PFSK-1 (cell line): ENCODE measurements at regions not wholly inside any gene's neighbourhood (a gene's known extent, or its start where the extent isn't known, plus 50 kb on each side); places are given as distances from the start of the nearest gene placed in this dataset.

ENCODE experiments used
- FOXP2 ChIP-seq: optimal IDR thresholded peaks from 2 replicates; pipeline ENCODE3; 2011; ENCODE audit warnings: borderline replicate concordance, control low read depth, inconsistent platforms; ENCODE audit not compliant: insufficient read depth; ENCODE audit errors: extremely low read length, extremely low read depth
- POLR2AphosphoS5 ChIP-seq: IDR thresholded peaks from 2 replicates; pipeline ENCODE4 v1.6.1; 2012; ENCODE audit warnings: low read depth, mild to moderate bottlenecking, control low read depth, low read length, moderate library complexity
- REST ChIP-seq, 2 experiments: IDR thresholded peaks; 2 replicates each; pipeline versions ENCODE4 v1.6.1 to v1.8.0; 2011 to 2012; ENCODE audit warnings: low read depth in 2 of 2, low read length in 2 of 2, control low read depth in 1 of 2, inconsistent platforms in 1 of 2, mild to moderate bottlenecking in 1 of 2, moderate library complexity in 1 of 2; ENCODE audit not compliant: insufficient read depth in 1 of 2
- SIN3A ChIP-seq: IDR thresholded peaks from 2 replicates; pipeline ENCODE4 v1.6.1; 2012; ENCODE audit warnings: mild to moderate bottlenecking, low read length, moderate library complexity, borderline replicate concordance; ENCODE audit not compliant: insufficient read depth

- TF ChIP-seq POLR2AphosphoS5 (no peak), SIN3A (no peak), REST (IDR thresholded peaks at IDR 0.05; ENCODE audit: insufficient read depth in 1 of 2, low read depth in 2 of 2, low read length in 2 of 2) (no peak), FOXP2 (no peak)
Measured at GRCh38 chr10:108852211-108852610, 1071.1 kb downstream of the XPNPEP1 start.
